Panc1 (cell line): ENCODE measurements at regions not wholly inside any gene's neighbourhood (a gene's known extent, or its start where the extent isn't known, plus 50 kb on each side); places are given as distances from the start of the nearest gene placed in this dataset.

Experiments used
- ATAC-seq: fragments of 200-7000 bp; cut with Tn5 transposase; 2 replicates; pipeline ENCODE4 v1.9.1; 2020; ENCODE audit warnings: mild to moderate bottlenecking, moderate library complexity
- BruUV-seq: library from RNA; stranded (reverse); fragments of 400-500 nt; replicated peaks from 2 replicates; lab custom pipeline; 2021; lab: Mats Ljungman, UMichigan
- CTCF ChIA-PET: fragments of 300-600 bp; sonication (Branson Sonifier 250); formaldehyde crosslinking; loops from one replicate; lab custom pipeline; 2022; ENCODE audit warnings: antibody characterized with exemption; lab: Charles Lee
- POLR2A ChIA-PET: fragments of 300-600 bp; sonication (Branson Sonifier 250); formaldehyde crosslinking; loops from one replicate; lab custom pipeline; 2022; ENCODE audit warnings: antibody characterized with exemption; lab: Charles Lee
- DNase-seq: peaks from one replicate; pipeline ENCODE4 v3.0.0-alpha.2; 2010; ENCODE audit warnings: low read depth, low spot score
- H3K27ac ChIP-seq: 2 replicates; pipeline ENCODE4 v1.5.1; 2011; ENCODE audit warnings: mild to moderate bottlenecking, low read length, inconsistent platforms
- H3K27me3 ChIP-seq: fragments of 200-500 bp; sonication (Bioruptor generic); 2 replicates; pipeline ENCODE4 v1.6.0; 2014; ENCODE audit warnings: low read length, inconsistent platforms; ENCODE audit not compliant: control insufficient read depth, insufficient read depth
- H3K36me3 ChIP-seq: fragments of 200-500 bp; sonication (Bioruptor generic); 2 replicates; pipeline ENCODE4 v1.5.1; 2014; ENCODE audit warnings: inconsistent platforms, mild to moderate bottlenecking, low read length, moderate library complexity; ENCODE audit not compliant: control insufficient read depth, insufficient read depth
- H3K4me1 ChIP-seq: 2 replicates; pipeline ENCODE4 v1.5.1; 2011; ENCODE audit warnings: inconsistent platforms, mild to moderate bottlenecking, low read length, moderate library complexity; ENCODE audit not compliant: control insufficient read depth, insufficient read depth
- H3K4me3 ChIP-seq, 2 experiments: 2 replicates each; pipeline ENCODE4 v1.5.1; 2011 to 2012; ENCODE audit warnings: low read depth in 2 of 2, low read length in 2 of 2, mild to moderate bottlenecking in 2 of 2, inconsistent platforms in 1 of 2, moderate library complexity in 1 of 2
- H3K9me3 ChIP-seq: fragments of 200-500 bp; sonication (Bioruptor generic); 2 replicates; pipeline ENCODE4 v1.5.1; 2014; ENCODE audit warnings: low read depth, mild to moderate bottlenecking, inconsistent platforms, low read length, moderate library complexity; ENCODE audit not compliant: control insufficient read depth, insufficient read depth
- POLR2AphosphoS5 ChIP-seq: IDR thresholded peaks from 2 replicates; pipeline ENCODE4 v1.6.1; 2012; ENCODE audit warnings: mild to moderate bottlenecking, low read depth, low read length, moderate library complexity
- REST ChIP-seq, 2 experiments: IDR thresholded peaks; 2 replicates each; pipeline ENCODE4 v1.6.1; 2011 to 2012; ENCODE audit warnings: low read depth in 2 of 2, control low read depth in 1 of 2, low read length in 1 of 2, mild to moderate bottlenecking in 1 of 2, moderate library complexity in 1 of 2; ENCODE audit not compliant: insufficient read depth in 1 of 2
- SIN3A ChIP-seq: IDR thresholded peaks from 2 replicates; pipeline ENCODE4 v1.6.1; 2012; ENCODE audit warnings: low read depth, mild to moderate bottlenecking, low read length, moderate library complexity, borderline replicate concordance; ENCODE audit not compliant: insufficient read depth
- TCF7L2 ChIP-seq: IDR thresholded peaks from 2 replicates; pipeline ENCODE4 v1.6.1; 2011; ENCODE audit warnings: mild to moderate bottlenecking, low read depth, low read length, inconsistent platforms
- in situ Hi-C: cut with HindIII; loops from 2 replicates; pipeline ENCODE4 v1.10.0; 2016; ENCODE audit warnings: low sequenced_read_pairs, low pct_unique_long_range_greater_than_20kb
- intact Hi-C: fragments of 100-400 bp; cut with micrococcal nuclease; formaldehyde crosslinking; loops from one replicate; pipeline ENCODE4 v1.10.0; 2022; ENCODE audit not compliant: unreplicated experiment
- TF ChIP-seq, protein P1 (sequence below): fragments of 450-650 bp; IDR thresholded peaks from 2 replicates; pipeline ENCODE4 v1.5.1; 2017; ENCODE audit warnings: mild to moderate bottlenecking

DNA sequence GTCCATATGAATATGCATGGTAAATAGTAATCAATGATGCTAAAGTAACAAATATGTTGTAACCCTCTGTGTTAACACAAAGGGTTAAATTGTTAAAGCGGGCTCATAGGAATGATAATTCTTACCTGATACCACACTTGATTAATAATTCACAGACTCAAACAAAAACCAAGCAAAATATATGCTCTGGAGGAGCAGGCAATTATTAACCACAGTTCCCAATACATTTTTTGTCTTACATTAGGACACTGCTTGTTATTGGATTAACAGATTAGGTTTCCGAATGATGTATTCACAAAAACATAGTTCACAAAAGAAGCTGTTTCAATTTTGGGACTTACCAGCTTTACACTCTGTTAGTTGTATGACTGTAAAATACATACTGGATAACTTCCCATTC lies 300.9 kb upstream of the LRRTM4 start:
- CTCF ChIA-PET, result no interaction called here
- no peaks in the 10 kb centered on the region for H3K36me3 ChIP-seq
- POLR2A ChIA-PET, result no interaction called here
- H3K27me3 ChIP-seq, result no peaks in the 10 kb centered on the region
- intact Hi-C loops (no loop called here), in situ Hi-C loops (no loop called here)
- ATAC-seq, result no peak
- H3K4me1 ChIP-seq, result no peaks in the 10 kb centered on the region
- no TSS peak for BruUV-seq
- no peaks in the 10 kb centered on the region for H3K9me3 ChIP-seq
- H3K27ac ChIP-seq, result no peak overlapping the region
- H3K4me3 ChIP-seq, result no peak overlapping the region
- TF ChIP-seq REST (IDR thresholded peaks at IDR 0.05; ENCODE audit: insufficient read depth in 1 of 2, low read depth in 2 of 2, low read length in 1 of 2), result no peak
- TF ChIP-seq, protein P1, sequence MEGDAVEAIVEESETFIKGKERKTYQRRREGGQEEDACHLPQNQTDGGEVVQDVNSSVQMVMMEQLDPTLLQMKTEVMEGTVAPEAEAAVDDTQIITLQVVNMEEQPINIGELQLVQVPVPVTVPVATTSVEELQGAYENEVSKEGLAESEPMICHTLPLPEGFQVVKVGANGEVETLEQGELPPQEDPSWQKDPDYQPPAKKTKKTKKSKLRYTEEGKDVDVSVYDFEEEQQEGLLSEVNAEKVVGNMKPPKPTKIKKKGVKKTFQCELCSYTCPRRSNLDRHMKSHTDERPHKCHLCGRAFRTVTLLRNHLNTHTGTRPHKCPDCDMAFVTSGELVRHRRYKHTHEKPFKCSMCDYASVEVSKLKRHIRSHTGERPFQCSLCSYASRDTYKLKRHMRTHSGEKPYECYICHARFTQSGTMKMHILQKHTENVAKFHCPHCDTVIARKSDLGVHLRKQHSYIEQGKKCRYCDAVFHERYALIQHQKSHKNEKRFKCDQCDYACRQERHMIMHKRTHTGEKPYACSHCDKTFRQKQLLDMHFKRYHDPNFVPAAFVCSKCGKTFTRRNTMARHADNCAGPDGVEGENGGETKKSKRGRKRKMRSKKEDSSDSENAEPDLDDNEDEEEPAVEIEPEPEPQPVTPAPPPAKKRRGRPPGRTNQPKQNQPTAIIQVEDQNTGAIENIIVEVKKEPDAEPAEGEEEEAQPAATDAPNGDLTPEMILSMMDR, result no peak
- no peak for TF ChIP-seq POLR2AphosphoS5
- TF ChIP-seq TCF7L2, result no peak
- no peak for TF ChIP-seq SIN3A
- DNase-seq, result no peak

DNA sequence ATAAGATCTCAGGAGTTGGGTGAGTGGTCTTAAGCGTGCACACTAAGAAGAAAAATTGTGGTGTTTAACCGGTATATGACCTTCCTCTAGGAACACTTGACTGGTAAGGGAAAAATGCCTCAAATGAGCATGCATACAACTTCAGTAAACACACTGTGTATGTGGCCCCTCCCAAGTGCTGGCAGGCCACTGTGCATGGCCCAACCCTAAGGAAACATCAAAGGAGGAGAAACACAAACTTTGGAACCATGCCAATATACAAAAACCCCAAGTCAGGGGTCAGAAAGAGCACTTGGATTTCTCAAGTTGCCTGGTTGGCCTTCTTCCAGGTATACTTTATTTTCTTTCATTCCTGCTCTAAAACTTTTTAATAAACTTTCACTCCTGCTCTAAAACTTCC lies 308.9 kb upstream of the LRRTM4 start:
- Histone ChIP-seq H3K36me3 (no peaks in the 10 kb centered on the region), H3K4me1 (no peaks in the 10 kb centered on the region), H3K27ac (no peak overlapping the region), H3K9me3 (peaks cover 11% of the 10 kb centered on the region), H3K27me3 (no peaks in the 10 kb centered on the region), H3K4me3 (no peak overlapping the region)
- BruUV-seq, result no TSS peak
- POLR2A ChIA-PET, result no interaction called here
- CTCF ChIA-PET, result no interaction called here
- DNase-seq (no peak), ATAC-seq (no peak)
- in situ Hi-C loops (no loop called here), intact Hi-C loops (no loop called here)
- TF ChIP-seq POLR2AphosphoS5 (no peak), REST (IDR thresholded peaks at IDR 0.05; ENCODE audit: insufficient read depth in 1 of 2, low read depth in 2 of 2, low read length in 1 of 2) (no peak), TCF7L2 (no peak), SIN3A (no peak)
- TF ChIP-seq, protein P1, result no peak
